CD14-positive monocyte (primary cell): ENCODE measurements at regions not wholly inside any gene's neighbourhood (a gene's known extent, or its start where the extent isn't known, plus 50 kb on each side); places are given as distances from the start of the nearest gene placed in this dataset.

Experiments
- DNase-seq, 3 donors: peaks; one replicate each; pipeline ENCODE4 v3.0.0-alpha.2; 2011 to 2022
- H2AFZ ChIP-seq: 2 replicates; pipeline ENCODE4 v1.6.0; 2012; ENCODE audit warnings: mild to moderate bottlenecking, low read depth, low read length, inconsistent platforms; ENCODE audit not compliant: insufficient read depth, poor library complexity, severe bottlenecking
- H3K27ac ChIP-seq, 2 donors: 1 replicate in 1 of 2; 2 replicates in 1 of 2; pipeline ENCODE4 v1.5.1; 2012 to 2013; ENCODE audit warnings: low read length in 2 of 2, control low read depth in 1 of 2, inconsistent platforms in 1 of 2, low read depth in 1 of 2, mild to moderate bottlenecking in 1 of 2
- H3K27me3 ChIP-seq, 2 donors: one replicate each; pipeline versions ENCODE4 v1.6.0 to v1.6.1; 2011 to 2013; ENCODE audit warnings: low read length in 2 of 2; ENCODE audit not compliant: control insufficient read depth in 2 of 2, insufficient read depth in 2 of 2
- H3K36me3 ChIP-seq, 2 donors: replicated peaks in 1 of 2; 1 replicate in 1 of 2; 2 replicates in 1 of 2; pipeline versions ENCODE4 v1.5.1 to v1.6.1; 2012 to 2013; ENCODE audit warnings: low read length in 2 of 2, control low read depth in 1 of 2, inconsistent platforms in 1 of 2, mild to moderate bottlenecking in 1 of 2; ENCODE audit not compliant: insufficient read depth in 2 of 2, control insufficient read depth in 1 of 2
- H3K4me1 ChIP-seq, 2 donors: 1 replicate in 1 of 2; 2 replicates in 1 of 2; pipeline versions ENCODE4 v1.5.1 to v1.6.1; 2012 to 2013; ENCODE audit warnings: low read length in 2 of 2, control low read depth in 1 of 2, inconsistent platforms in 1 of 2, mild to moderate bottlenecking in 1 of 2, moderate library complexity in 1 of 2; ENCODE audit not compliant: insufficient read depth in 2 of 2, control insufficient read depth in 1 of 2
- H3K4me2 ChIP-seq: replicated peaks from 2 replicates; pipeline ENCODE3; 2012; ENCODE audit warnings: low read length, moderate library complexity, mild to moderate bottlenecking; ENCODE audit not compliant: poor library complexity, severe bottlenecking; ENCODE audit errors: extremely low read depth
- H3K4me3 ChIP-seq, 3 experiments: fragments of 200-600 bp in 1 of 3; sonication (generic) in 1 of 3; replicated peaks in 1 of 3; 1 replicate in 2 of 3; 2 replicates in 1 of 3; pipeline ENCODE4 v1.5.1; 2011 to 2013; ENCODE audit warnings: low read length in 3 of 3, mild to moderate bottlenecking in 3 of 3, control low read depth in 2 of 3, low read depth in 2 of 3, inconsistent platforms in 1 of 3, moderate library complexity in 1 of 3
- H3K79me2 ChIP-seq: 2 replicates; pipeline ENCODE4 v1.6.0; 2012; ENCODE audit warnings: mild to moderate bottlenecking, control low read depth, inconsistent platforms, low read length, moderate library complexity; ENCODE audit not compliant: insufficient read depth
- H3K9ac ChIP-seq: 2 replicates; pipeline ENCODE4 v1.6.0; 2017; ENCODE audit warnings: low read length, mild to moderate bottlenecking; ENCODE audit not compliant: insufficient read depth, poor library complexity, severe bottlenecking
- H3K9me3 ChIP-seq, 2 donors: replicated peaks in 1 of 2; 1 replicate in 1 of 2; 2 replicates in 1 of 2; pipeline versions ENCODE4 v1.5.1 to v1.6.1; 2012 to 2013; ENCODE audit warnings: low read length in 2 of 2, control low read depth in 1 of 2; ENCODE audit not compliant: control insufficient read depth in 1 of 2, insufficient read depth in 1 of 2
- H4K20me1 ChIP-seq: 2 replicates; pipeline ENCODE4 v1.6.0; 2012; ENCODE audit warnings: mild to moderate bottlenecking, low read length, control low read depth, moderate library complexity; ENCODE audit not compliant: insufficient read depth
- H3K27ac Mint-ChIP-seq, 7 donors: one replicate each; pipeline ENCODE4 v1.8.0; 2020; ENCODE audit warnings: mild to moderate bottlenecking in 7 of 7, mixed read lengths in 7 of 7, moderate library complexity in 6 of 7, inconsistent platforms in 2 of 7
- H3K27me3 Mint-ChIP-seq, 3 donors: one replicate each; pipeline ENCODE4 v1.8.0; 2021 to 2022; ENCODE audit warnings: low read depth in 3 of 3, mild to moderate bottlenecking in 3 of 3, mixed read lengths in 3 of 3, moderate library complexity in 3 of 3, inconsistent platforms in 1 of 3
- H3K36me3 Mint-ChIP-seq, 2 donors: one replicate each; pipeline ENCODE4 v1.8.0; 2020; ENCODE audit warnings: mixed read lengths in 2 of 2, inconsistent platforms in 1 of 2, mild to moderate bottlenecking in 1 of 2
- H3K4me1 Mint-ChIP-seq: one replicate; pipeline ENCODE4 v1.8.0; 2020; ENCODE audit warnings: mild to moderate bottlenecking, mixed read lengths
- H3K4me3 Mint-ChIP-seq, 2 donors: one replicate each; pipeline ENCODE4 v1.8.0; 2020; ENCODE audit warnings: mild to moderate bottlenecking in 2 of 2, mixed read lengths in 2 of 2, moderate library complexity in 1 of 2
- H3K9me3 Mint-ChIP-seq, 7 donors: one replicate each; pipeline ENCODE4 v1.8.0; 2020 to 2022; ENCODE audit warnings: mixed read lengths in 7 of 7, mild to moderate bottlenecking in 6 of 7, moderate library complexity in 6 of 7, inconsistent platforms in 2 of 7
- CTCF ChIP-seq: fragments of 200-600 bp; IDR thresholded peaks from one replicate; pipeline ENCODE4 v1.8.0; 2022; ENCODE audit warnings: antibody characterized with exemption, mild to moderate bottlenecking
- WGBS: methylation state at CpG from one replicate; pipeline ENCODE4 v1.1.5; 2013; ENCODE audit warnings: missing lambda C conversion rate; ENCODE audit not compliant: insufficient coverage; 5-methylcytosine and 5-hydroxymethylcytosine counted together
- intact Hi-C, 2 donors: fragments of 100-400 bp; cut with micrococcal nuclease; formaldehyde crosslinking; loops; one replicate each; pipeline versions ENCODE4 v1.15.0 to v1.15.1; 2023

- H4K20me1 ChIP-seq, result no peaks in the 10 kb centered on the region
- TF ChIP-seq CTCF, result no peak
- H3K27ac ChIP-seq, result no peak overlapping the region
- intact Hi-C loops, result no loop called here
- H3K9me3 Mint-ChIP-seq, result peaks cover 1 to 6% (median 5%) of the 10 kb centered on the region in 7 donors
- H3K9me3 ChIP-seq, result no peaks in the 10 kb centered on the region
- H2AFZ ChIP-seq, result no peak overlapping the region
- peaks cover 0 to 3% (median 1%) of the 10 kb centered on the region in 3 donors for H3K27me3 Mint-ChIP-seq
- H3K4me1 Mint-ChIP-seq, result no peaks in the 10 kb centered on the region
- 67% methylated on average over 1 of the region's 3 CpGs for WGBS
- DNase-seq, result no peak
- H3K27me3 ChIP-seq, result no peaks in the 10 kb centered on the region
- H3K9ac ChIP-seq, result no peak overlapping the region
- no peaks in the 10 kb centered on the region for H3K36me3 Mint-ChIP-seq
- no peak overlapping the region for H3K4me3 Mint-ChIP-seq
- H3K4me2 ChIP-seq, result no peak overlapping the region
- no peak overlapping the region for H3K27ac Mint-ChIP-seq
- H3K4me1 ChIP-seq, result no peaks in the 10 kb centered on the region
- H3K36me3 ChIP-seq, result no peaks in the 10 kb centered on the region
- H3K79me2 ChIP-seq, result no peaks in the 10 kb centered on the region
- H3K4me3 ChIP-seq, result no peak overlapping the region
Observed at GRCh38 chr13:79642596-79642995, 161.6 kb downstream of the NDFIP2 start.

- Mint-ChIP-seq H3K4me3 (no peak overlapping the region), H3K27me3 (peaks cover 0 to under 1% (median 0%) of the 10 kb centered on the region in 3 donors), H3K9me3 (peaks cover 1 to 7% (median 6%) of the 10 kb centered on the region in 7 donors), H3K27ac (no peak overlapping the region), H3K36me3 (no peaks in the 10 kb centered on the region), H3K4me1 (no peaks in the 10 kb centered on the region)
- Histone ChIP-seq H3K4me1 (no peaks in the 10 kb centered on the region), H2AFZ (no peak overlapping the region), H3K9ac (no peak overlapping the region), H3K9me3 (no peaks in the 10 kb centered on the region), H3K4me2 (no peak overlapping the region), H4K20me1 (no peaks in the 10 kb centered on the region), H3K27ac (no peak overlapping the region), H3K4me3 (no peak overlapping the region), H3K79me2 (no peaks in the 10 kb centered on the region), H3K36me3 (no peaks in the 10 kb centered on the region), H3K27me3 (no peaks in the 10 kb centered on the region)
- WGBS, result no CpG with 5 or more reads among the region's 5 CpGs
- no peak for DNase-seq
- intact Hi-C loops, result no loop called here
- no peak for TF ChIP-seq CTCF
Observed at GRCh38 chr13:79637133-79637763, 156.3 kb downstream of the NDFIP2 start.
